Fibroblast of pulmonary artery (primary cell): ENCODE measurements at regions not wholly inside any gene's neighbourhood (a gene's known extent, or its start where the extent isn't known, plus 50 kb on each side); places are given as distances from the start of the nearest gene placed in this dataset.

Experiments used
- DNase-seq: peaks from one replicate; pipeline ENCODE4 v3.0.0-alpha.2; 2010; ENCODE audit warnings: low read depth
- H3K4me3 ChIP-seq: replicated peaks from 2 replicates; pipeline ENCODE4 v1.5.1; 2011; ENCODE audit warnings: low read depth, mild to moderate bottlenecking, control low read depth, low read length, moderate library complexity
- TF ChIP-seq, protein P1 (sequence below): IDR thresholded peaks from 2 replicates; pipeline ENCODE4 v1.5.1; 2011; ENCODE audit warnings: mild to moderate bottlenecking, control low read depth, low read length, inconsistent platforms; ENCODE audit errors: missing control alignments

DNA sequence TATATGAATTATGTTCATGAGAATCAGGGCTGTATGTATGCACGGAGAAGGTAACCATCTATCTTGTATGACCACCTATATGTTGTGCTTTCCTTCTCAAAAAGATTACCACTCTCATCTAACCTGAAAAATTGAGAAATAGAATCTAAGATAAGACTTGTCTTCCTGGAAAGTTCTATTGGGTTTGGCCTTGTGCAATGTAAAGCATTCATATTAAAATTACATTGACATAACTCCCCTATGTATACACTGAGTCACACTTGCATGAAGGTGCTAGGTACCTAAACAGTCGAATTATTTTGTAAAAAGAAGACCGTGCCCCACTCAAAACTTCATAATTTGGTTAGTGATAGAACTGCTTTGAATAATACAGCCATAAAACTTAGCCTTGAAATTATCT is 54.5 kb upstream of the RFXAP start:
- no peak for DNase-seq
- TF ChIP-seq, protein P1, sequence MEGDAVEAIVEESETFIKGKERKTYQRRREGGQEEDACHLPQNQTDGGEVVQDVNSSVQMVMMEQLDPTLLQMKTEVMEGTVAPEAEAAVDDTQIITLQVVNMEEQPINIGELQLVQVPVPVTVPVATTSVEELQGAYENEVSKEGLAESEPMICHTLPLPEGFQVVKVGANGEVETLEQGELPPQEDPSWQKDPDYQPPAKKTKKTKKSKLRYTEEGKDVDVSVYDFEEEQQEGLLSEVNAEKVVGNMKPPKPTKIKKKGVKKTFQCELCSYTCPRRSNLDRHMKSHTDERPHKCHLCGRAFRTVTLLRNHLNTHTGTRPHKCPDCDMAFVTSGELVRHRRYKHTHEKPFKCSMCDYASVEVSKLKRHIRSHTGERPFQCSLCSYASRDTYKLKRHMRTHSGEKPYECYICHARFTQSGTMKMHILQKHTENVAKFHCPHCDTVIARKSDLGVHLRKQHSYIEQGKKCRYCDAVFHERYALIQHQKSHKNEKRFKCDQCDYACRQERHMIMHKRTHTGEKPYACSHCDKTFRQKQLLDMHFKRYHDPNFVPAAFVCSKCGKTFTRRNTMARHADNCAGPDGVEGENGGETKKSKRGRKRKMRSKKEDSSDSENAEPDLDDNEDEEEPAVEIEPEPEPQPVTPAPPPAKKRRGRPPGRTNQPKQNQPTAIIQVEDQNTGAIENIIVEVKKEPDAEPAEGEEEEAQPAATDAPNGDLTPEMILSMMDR, result no peak
- no peak overlapping the region for H3K4me3 ChIP-seq

DNA sequence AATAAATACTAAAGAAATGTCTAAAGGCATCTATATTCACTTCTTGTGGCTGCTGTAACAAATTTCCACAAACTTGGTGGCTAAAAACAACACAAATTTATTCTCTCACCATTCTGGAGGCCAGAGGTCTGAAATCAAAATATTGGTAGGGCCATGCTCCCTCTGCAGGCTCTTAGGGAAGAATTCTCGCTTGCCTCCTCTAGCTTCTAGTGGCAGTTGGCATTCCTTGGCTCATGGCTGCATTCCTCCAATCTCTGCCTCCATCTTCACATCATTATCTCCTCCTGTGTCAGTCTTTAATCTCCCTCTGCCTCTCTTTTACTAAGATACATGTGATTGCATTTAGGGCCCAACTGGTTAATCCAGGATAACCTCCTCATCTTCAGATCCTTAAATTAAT is 54.1 kb upstream of the RFXAP start:
- H3K4me3 ChIP-seq, result no peak overlapping the region
- DNase-seq, result no peak
- TF ChIP-seq, protein P1, result no peak

DNA sequence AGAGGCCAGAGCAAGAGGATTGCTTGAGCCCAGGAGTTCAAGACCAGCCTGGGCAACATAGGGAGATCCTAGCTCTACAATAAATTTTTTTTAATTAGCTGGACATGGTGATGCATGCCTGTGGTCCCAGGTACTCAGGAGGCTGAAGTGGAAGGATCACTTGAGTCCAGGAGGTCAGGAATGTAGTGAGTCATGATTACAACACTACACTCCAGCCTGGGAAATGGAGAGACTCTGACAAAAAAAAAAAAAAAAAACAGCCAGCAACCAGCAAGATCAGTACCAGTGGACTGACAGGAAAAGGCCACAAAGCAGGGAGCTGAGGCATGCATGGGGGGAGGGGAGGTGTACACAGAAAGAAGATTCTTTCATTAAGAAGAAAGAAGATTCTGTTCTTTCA is 52.7 kb upstream of the RFXAP start:
- peak; percentile 71 for DNase-seq
- TF ChIP-seq, protein P1, result no peak
- H3K4me3 ChIP-seq, result no peak overlapping the region

DNA sequence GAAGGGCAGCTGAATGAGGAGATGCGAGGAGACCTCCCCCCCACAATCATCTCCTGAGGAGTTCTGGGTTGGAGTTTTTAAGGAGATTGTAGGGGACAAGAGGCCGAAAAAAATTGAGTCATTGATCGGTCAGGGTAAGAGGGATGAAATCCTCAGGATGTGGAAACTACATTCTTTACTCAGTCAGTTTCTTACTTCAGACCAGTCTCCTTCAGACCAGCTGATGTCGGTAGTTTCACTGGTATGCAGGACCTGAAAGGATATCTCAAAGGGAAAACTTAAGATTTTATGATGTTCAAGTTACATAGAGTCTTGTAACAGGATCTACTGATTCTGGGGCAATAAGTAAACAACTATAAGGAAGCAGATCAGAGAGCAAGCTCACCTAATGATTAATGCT is 51.7 kb upstream of the RFXAP start:
- no peak for DNase-seq
- H3K4me3 ChIP-seq, result no peak overlapping the region
- TF ChIP-seq, protein P1, result no peak

DNA sequence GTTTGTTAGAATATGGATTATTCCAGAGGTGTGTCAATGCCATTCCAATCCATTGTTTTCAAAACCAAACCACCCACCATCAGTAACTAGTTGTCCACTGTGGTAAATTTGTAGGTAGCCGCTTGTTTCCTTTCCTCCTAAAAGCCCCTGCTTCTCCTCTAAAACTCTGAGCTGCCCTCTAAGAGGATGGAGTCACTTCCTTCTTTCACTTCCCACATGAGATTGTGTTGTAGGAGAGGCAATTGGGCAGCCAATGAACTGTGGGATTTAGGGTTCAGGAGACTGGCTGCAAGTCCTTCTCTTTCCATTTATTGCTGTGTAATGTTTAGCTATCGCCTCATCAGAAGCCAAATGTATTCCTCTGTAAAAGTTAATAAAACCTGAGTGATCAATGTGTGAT is 49.9 kb upstream of the RFXAP start:
- no peak overlapping the region for H3K4me3 ChIP-seq
- TF ChIP-seq, protein P1, result no peak
- no peak for DNase-seq
